Heart left ventricle (tissue), 16 donors: ENCODE measurements at regions not wholly inside any gene's neighbourhood (a gene's known extent, or its start where the extent isn't known, plus 50 kb on each side); places are given as distances from the start of the nearest gene placed in this dataset.

Experiments
- ATAC-seq, 4 donors: fragments of 200-7000 bp; cut with Tn5 transposase; one replicate each; pipeline ENCODE4 v1.9.1; 2020 to 2022; ENCODE audit warnings: moderate library complexity in 4 of 4, mild to moderate bottlenecking in 3 of 4, moderate number of reproducible peaks in 1 of 4
- DNase-seq, 5 donors: peaks; one replicate each; pipeline ENCODE4 v3.0.0-alpha.2; 2020
- H3K27ac ChIP-seq, 12 donors: fragments of 200-600 bp; sonication (generic) in 4 of 12; one replicate each; pipeline versions ENCODE4 v1.5.0 to v1.8.0; 2016 to 2022; ENCODE audit warnings: mild to moderate bottlenecking in 2 of 12
- H3K27me3 ChIP-seq, 9 donors: fragments of 200-600 bp; sonication (generic) in 2 of 9; one replicate each; pipeline versions ENCODE4 v1.5.1 to v1.8.0; 2016 to 2022; ENCODE audit warnings: mild to moderate bottlenecking in 3 of 9
- H3K36me3 ChIP-seq, 9 donors: fragments of 200-600 bp; sonication (generic) in 2 of 9; one replicate each; pipeline versions ENCODE4 v1.5.0 to v1.8.0; 2018 to 2022; ENCODE audit warnings: mild to moderate bottlenecking in 2 of 9
- H3K4me1 ChIP-seq, 12 donors: fragments of 200-600 bp; sonication (generic) in 4 of 12; one replicate each; pipeline versions ENCODE4 v1.5.0 to v1.8.0; 2016 to 2022; ENCODE audit warnings: mild to moderate bottlenecking in 3 of 12
- H3K4me3 ChIP-seq, 12 donors: fragments of 200-600 bp; sonication (generic) in 4 of 12; one replicate each; pipeline versions ENCODE4 v1.5.0 to v1.8.0; 2017 to 2022; ENCODE audit warnings: mild to moderate bottlenecking in 9 of 12, moderate library complexity in 4 of 12
- H3K9me3 ChIP-seq, 12 donors: fragments of 200-600 bp; sonication (generic) in 4 of 12; one replicate each; pipeline versions ENCODE4 v1.5.0 to v1.8.0; 2016 to 2022; ENCODE audit warnings: mild to moderate bottlenecking in 1 of 12
- CTCF ChIP-seq, 12 donors: fragments of 200-600 bp; sonication (generic) in 4 of 12; IDR thresholded peaks; one replicate each; pipeline versions ENCODE4 v1.5.0 to v1.8.0; 2018 to 2022; ENCODE audit warnings: antibody characterized with exemption in 12 of 12, mild to moderate bottlenecking in 5 of 12
- POLR2A ChIP-seq, 2 donors: fragments of 450-650 bp; IDR thresholded peaks; one replicate each; pipeline ENCODE4 v1.6.1; 2017; ENCODE audit warnings: antibody characterized with exemption in 2 of 2, mild to moderate bottlenecking in 2 of 2, moderate library complexity in 2 of 2
- WGBS, 4 donors: extraction: QIAGEN DNeasy Blood & Tissue Kit in 2 of 4; methylation state at CpG; one replicate each; pipeline versions ENCODE4 v1.1.5 to v1.1.7; 2013 to 2018; 5-methylcytosine and 5-hydroxymethylcytosine counted together
- intact Hi-C, 10 donors: fragments of 100-400 bp; cut with DNase I; formaldehyde crosslinking; loops; one replicate each; pipeline versions ENCODE4 v1.11.1 to v1.14.2; 2022
- donor health status: ischemic (EF 13 %, LVEDD 7.1; RV severe dilation, severe dysfunction).
- donor health status: healthy with polysubstance abuse.
- donor health status: DM: no; HTN: yes; CAD: no.
- donor health status: DM: no; HTN: no; CAD: no.
- donor health status: ischemic (EF 25% LVEDD 6.9; RV normal size, moderate dysfunction).
- donor health status: ischemic (EF 25% LVEDD 5.7; RV mildly dilated, moderate dysfunction).
- donor health status: healthy.
- donor health status: DM: yes; HTN: yes; CAD: no.
- donor health status: ischemic (EF 35%, LVEDD 5.7; RV mildly dilated, moderate dysfunction).
- donor health status: nonischemic (EF 11% LVEDD 7.7; RV severe dilation, severe dysfunction).
- donor health status: DM: yes; HTN: yes; CAD: no.
- donor health status: PGD.
- donor health status: ischemic (EF 29% LVEDD 5.4; RV normal size, mild dysfunction).
- donor health status: nonischemic (EF 23%, LVEDD 6.1; RV moderate dilation, normal function).

GRCh38 chr15:67973846-67974245 lies 80.3 kb upstream of the PIAS1 start:
- Histone ChIP-seq H3K4me1 (peaks cover 0 to 3% (median 0%) of the 10 kb centered on the region in 12 donors), H3K36me3 (no peaks in the 10 kb centered on the region), H3K9me3 (peaks cover 0 to 9% (median 0%) of the 10 kb centered on the region in 12 donors), H3K27me3 (no peaks in the 10 kb centered on the region), H3K27ac (no peak overlapping the region), H3K4me3 (no peak overlapping the region)
- ATAC-seq, result no peak
- intact Hi-C loops, result loop anchor here in 1 of 10 donors (5.0 kb wide), 1 partner anchor 73 kb away; no protein-coding TSS in a partner anchor
- TF ChIP-seq CTCF (IDR thresholded peaks at IDR 0.05) (no peak), POLR2A (IDR thresholded peaks at IDR 0.05) (no peak)
- WGBS, 4 donors, result 89 to 94% (median 91%) methylated on average over 4 of the region's 4 CpGs
- no peak for DNase-seq

GRCh38 chr15:67976506-67977073 lies 77.5 kb upstream of the PIAS1 start:
- ATAC-seq, result no peak
- WGBS, 4 donors, result 95 to 98% (median 97%) methylated on average over 3 of the region's 3 CpGs
- DNase-seq, result no peak
- peaks cover 0 to 3% (median 0%) of the 10 kb centered on the region in 12 donors for H3K4me1 ChIP-seq
- H3K4me3 ChIP-seq, result no peak overlapping the region
- H3K36me3 ChIP-seq, result no peaks in the 10 kb centered on the region
- H3K27me3 ChIP-seq, result no peaks in the 10 kb centered on the region
- TF ChIP-seq POLR2A (IDR thresholded peaks at IDR 0.05) (no peak), CTCF (IDR thresholded peaks at IDR 0.05) (no peak)
- peaks cover 0 to 9% (median 0%) of the 10 kb centered on the region in 12 donors for H3K9me3 ChIP-seq
- no peak overlapping the region for H3K27ac ChIP-seq
- intact Hi-C loops, result no loop called here

DNA sequence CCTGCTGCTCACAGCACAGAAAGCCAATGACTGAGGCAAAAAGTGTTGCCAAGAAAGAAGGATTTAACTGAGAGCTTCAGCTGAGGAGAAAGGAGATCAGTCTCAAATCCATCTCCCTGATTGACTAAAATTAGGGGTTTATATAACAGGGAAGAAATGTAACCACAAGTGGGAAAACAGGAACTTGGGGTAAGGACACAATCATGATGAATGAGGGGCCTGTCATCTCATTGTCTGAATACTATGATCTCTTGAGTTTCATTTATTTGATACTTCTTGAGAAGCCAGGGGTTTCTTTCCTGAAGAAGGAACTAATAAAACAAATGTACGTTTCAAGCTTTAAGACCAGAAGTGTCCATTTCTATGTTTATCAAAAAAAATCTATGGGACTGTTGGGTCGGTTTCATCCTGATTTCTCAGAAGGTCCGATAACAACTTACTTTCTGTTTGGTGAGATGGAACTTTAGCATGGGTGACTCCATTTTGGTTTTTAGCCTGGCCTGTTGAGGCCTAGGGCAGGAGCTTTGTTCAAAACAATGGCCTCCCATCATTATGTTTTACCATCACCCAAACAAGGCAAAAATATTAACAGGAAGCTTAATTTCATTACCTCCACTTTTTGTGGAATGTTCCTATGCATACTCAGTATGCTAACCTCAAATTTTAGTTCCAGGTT lies 76.6 kb upstream of the PIAS1 start:
- Histone ChIP-seq H3K27ac (no peak overlapping the region), H3K36me3 (no peaks in the 10 kb centered on the region), H3K27me3 (no peaks in the 10 kb centered on the region), H3K9me3 (peaks cover 0 to 9% (median 0%) of the 10 kb centered on the region in 12 donors), H3K4me3 (no peak overlapping the region), H3K4me1 (no peaks in the 10 kb centered on the region)
- DNase-seq, result no peak
- no peak for TF ChIP-seq CTCF (IDR thresholded peaks at IDR 0.05)
- no peak for ATAC-seq
- WGBS, 4 donors, result 91 to 97% (median 93%) methylated on average over 3 of the region's 3 CpGs
- intact Hi-C loops, result no loop called here

GRCh38 chr15:67979281-67979680 lies 74.8 kb upstream of the PIAS1 start:
- H3K27me3 ChIP-seq, result no peaks in the 10 kb centered on the region
- peaks cover 0 to 9% (median 0%) of the 10 kb centered on the region in 12 donors for H3K9me3 ChIP-seq
- H3K4me3 ChIP-seq, result no peak overlapping the region
- TF ChIP-seq POLR2A (IDR thresholded peaks at IDR 0.05), result no peak
- TF ChIP-seq CTCF (IDR thresholded peaks at IDR 0.05), result no peak
- DNase-seq, result no peak
- H3K36me3 ChIP-seq, result no peaks in the 10 kb centered on the region
- no peak overlapping the region for H3K27ac ChIP-seq
- no peaks in the 10 kb centered on the region for H3K4me1 ChIP-seq
- intact Hi-C loops, result no loop called here
- ATAC-seq, result no peak
